ENCODE measurements at regions not wholly inside any gene's neighbourhood (a gene's known extent, or its start where the extent isn't known, plus 50 kb on each side); places are given as distances from the start of the nearest gene placed in this dataset.
"Not testable (repeated sequence)": the region's sequence is repeated elsewhere in the genome, so short reads cannot be mapped to it uniquely, and the experiment has no call there.

DNA sequence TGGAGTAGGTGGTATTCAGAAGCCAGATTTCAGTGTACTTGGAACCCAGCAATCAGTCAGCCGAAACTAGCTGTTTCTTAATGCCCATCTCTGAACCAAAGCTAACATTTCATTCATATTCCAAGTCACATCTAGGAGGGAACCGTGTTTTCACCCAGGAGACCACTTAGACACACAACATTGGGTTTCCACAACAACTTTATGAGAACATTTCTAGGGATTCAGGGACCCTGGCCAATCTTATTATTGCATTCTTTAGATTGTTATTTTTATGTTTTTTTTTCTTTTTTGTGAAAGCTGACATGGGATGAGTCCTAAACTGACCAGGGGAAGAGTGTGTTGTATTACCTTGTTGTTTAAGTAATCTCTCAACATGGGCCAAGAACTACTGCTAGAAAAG is 72.5 kb upstream of the KIAA0040 start:
- Mint-ChIP-seq H3K4me1 (ENCODE audit: low read depth) (peaks cover 7% of the 10 kb centered on the region), H3K9me3 (peaks cover 24% of the 10 kb centered on the region), H3K4me3 (no peak overlapping the region), H3K27me3 (peaks cover 4% of the 10 kb centered on the region), H3K27ac (no peak overlapping the region), H3K36me3 (ENCODE audit: low read depth) (peaks cover 8% of the 10 kb centered on the region)

DNA sequence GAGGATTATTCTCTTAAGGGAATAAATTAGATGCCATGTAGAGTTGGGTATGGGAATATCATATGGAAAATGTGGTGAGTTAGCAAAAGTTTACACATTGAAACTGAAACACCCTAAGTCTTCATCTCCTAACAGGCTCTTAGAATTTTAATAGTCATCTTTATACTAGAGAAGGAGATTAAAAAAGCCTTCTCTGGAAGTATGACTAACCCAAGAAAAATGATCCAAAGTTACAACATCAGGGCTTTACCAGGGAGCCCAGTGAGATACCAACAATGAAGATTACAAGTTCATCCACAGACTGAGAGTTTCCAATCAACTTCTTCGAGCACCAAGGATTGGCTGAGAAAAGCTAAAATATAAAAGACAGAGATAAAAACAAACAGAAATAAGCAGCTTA is 70.0 kb upstream of the KIAA0040 start:
- Mint-ChIP-seq H3K27ac (no peak overlapping the region), H3K36me3 (ENCODE audit: low read depth) (peaks cover 8% of the 10 kb centered on the region), H3K9me3 (peaks cover 30% of the 10 kb centered on the region), H3K27me3 (peaks cover 4% of the 10 kb centered on the region), H3K4me1 (ENCODE audit: low read depth) (no peaks in the 10 kb centered on the region), H3K4me3 (no peak overlapping the region)

DNA sequence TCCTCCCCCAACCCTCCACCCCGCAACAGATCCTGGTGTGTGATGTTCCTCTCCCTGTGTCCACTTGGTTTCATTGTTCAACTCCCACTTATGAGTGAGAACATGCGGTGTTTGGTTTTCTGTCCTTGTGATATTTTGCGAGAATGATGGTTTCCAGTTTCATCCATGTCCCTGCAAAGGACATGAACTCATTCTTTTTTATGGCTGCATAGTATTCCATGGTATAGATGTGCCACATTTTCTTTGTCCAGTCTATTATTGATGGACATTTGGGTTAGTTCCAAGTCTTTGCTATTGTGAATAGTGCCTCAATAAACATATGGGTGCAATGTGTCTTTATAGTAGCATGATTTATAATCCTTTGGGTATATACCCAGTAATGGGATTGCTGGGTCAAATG is 63.7 kb upstream of the KIAA0040 start:
- not testable (repeated sequence) for H3K27me3 Mint-ChIP-seq; H3K36me3 Mint-ChIP-seq (ENCODE audit: low read depth); H3K27ac Mint-ChIP-seq; H3K4me1 Mint-ChIP-seq (ENCODE audit: low read depth); H3K4me3 Mint-ChIP-seq
- H3K9me3 Mint-ChIP-seq: peaks cover 17% of the 10 kb centered on the region

DNA sequence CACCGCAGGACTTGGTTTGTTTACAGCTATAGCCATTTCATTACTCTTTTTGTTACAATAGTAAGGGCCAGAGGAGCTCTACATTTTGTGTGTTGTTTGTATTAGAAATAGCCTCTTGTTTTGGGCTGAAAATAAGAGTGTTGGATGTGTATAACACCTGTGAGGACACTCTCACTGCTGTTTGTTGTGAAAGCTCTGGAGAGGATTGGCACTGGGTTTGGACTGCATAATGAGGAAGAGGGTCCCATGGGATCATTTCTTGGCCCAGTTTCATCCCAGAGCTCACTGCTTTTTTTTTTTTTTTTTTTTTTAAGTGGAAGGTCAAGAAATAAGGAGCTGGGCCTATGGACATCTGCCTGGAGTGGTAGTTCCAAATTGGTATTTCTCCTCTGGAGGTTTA is 61.6 kb upstream of the KIAA0040 start:
- H3K27ac Mint-ChIP-seq: no peak overlapping the region
- H3K4me3 Mint-ChIP-seq: no peak overlapping the region

DNA sequence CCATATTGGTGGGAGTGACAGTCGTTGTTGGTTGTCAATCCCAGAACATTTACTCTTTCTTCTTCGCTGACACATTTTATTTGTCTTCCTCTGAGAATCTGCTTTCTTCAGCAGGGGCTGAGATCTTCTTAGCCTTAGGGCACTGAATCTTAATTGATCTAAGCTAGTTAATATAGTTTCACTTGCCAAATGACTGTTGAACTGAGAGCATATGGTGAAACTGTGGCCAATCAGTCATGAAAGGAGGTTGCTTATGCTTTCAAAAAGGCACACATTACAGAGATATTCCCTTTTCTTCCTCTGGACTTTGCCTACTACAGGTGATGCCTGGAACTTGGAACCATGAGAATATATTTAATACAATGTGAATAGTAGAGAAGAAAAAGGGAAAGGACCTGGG is 60.0 kb upstream of the KIAA0040 start:
- H3K36me3 Mint-ChIP-seq (ENCODE audit: low read depth): no peaks in the 10 kb centered on the region

More for the DNA sequence above, 61.6 kb upstream of the KIAA0040 start:
- peaks cover 9% of the 10 kb centered on the region for H3K9me3 Mint-ChIP-seq
- H3K4me1 Mint-ChIP-seq (ENCODE audit: low read depth): peaks cover 4% of the 10 kb centered on the region
- no peaks in the 10 kb centered on the region for H3K27me3 Mint-ChIP-seq
- no peaks in the 10 kb centered on the region for H3K36me3 Mint-ChIP-seq (ENCODE audit: low read depth)

DNA sequence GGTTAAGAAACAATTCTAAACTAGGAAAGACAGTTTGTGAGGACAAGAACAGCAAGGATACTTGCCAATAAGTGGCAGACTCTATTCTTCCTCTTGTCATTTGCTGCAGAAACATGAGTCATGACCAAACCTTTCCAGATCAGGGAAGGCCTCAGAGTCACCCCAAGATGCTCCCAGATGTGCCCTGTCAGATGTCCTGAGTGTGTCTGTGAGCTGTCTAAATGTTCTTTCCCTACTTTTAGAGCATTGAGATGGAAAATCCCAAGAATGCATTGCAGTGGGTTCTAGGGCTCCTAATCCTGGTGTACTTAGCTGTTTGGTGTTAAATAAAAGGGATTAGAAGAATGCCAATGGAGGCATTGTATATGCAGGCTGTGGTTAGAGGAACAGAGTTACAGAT is 57.5 kb upstream of the KIAA0040 start:
- peaks cover 7% of the 10 kb centered on the region for H3K9me3 Mint-ChIP-seq

More for the DNA sequence above, 60.0 kb upstream of the KIAA0040 start:
- H3K4me1 Mint-ChIP-seq (ENCODE audit: low read depth): peaks cover 4% of the 10 kb centered on the region
- no peaks in the 10 kb centered on the region for H3K27me3 Mint-ChIP-seq
- H3K4me3 Mint-ChIP-seq: no peak overlapping the region
- peaks cover 7% of the 10 kb centered on the region for H3K9me3 Mint-ChIP-seq
- no peak overlapping the region for H3K27ac Mint-ChIP-seq

DNA sequence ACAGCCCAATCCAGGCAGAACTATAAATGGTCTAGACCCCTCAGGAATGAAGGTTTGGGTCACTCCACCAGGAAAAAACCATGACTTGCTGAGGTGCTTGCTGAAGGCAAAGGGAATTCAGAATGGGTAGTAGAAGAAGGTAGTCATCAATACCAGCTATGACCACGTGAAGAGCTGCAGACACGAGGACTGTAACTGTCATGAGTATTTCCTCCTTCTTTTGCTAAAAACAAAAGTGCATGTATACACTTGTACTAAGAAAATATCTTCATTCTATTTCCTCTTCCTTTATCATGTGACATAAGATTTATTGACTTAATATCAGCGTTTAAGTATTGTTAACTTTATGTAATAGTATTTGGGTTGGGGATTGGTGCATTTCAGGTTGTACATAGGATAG is 55.5 kb upstream of the KIAA0040 start:
- Mint-ChIP-seq H3K9me3 (peaks cover 15% of the 10 kb centered on the region), H3K27ac (peak overlapping the region; percentile 17)
- not testable (repeated sequence) for H3K4me3 Mint-ChIP-seq; H3K36me3 Mint-ChIP-seq (ENCODE audit: low read depth); H3K27me3 Mint-ChIP-seq; H3K4me1 Mint-ChIP-seq (ENCODE audit: low read depth)

More for the DNA sequence above, 57.5 kb upstream of the KIAA0040 start:
- Mint-ChIP-seq H3K27me3 (no peaks in the 10 kb centered on the region), H3K36me3 (ENCODE audit: low read depth) (no peaks in the 10 kb centered on the region), H3K4me3 (no peak overlapping the region), H3K27ac (no peak overlapping the region), H3K4me1 (ENCODE audit: low read depth) (peaks cover 4% of the 10 kb centered on the region)

DNA sequence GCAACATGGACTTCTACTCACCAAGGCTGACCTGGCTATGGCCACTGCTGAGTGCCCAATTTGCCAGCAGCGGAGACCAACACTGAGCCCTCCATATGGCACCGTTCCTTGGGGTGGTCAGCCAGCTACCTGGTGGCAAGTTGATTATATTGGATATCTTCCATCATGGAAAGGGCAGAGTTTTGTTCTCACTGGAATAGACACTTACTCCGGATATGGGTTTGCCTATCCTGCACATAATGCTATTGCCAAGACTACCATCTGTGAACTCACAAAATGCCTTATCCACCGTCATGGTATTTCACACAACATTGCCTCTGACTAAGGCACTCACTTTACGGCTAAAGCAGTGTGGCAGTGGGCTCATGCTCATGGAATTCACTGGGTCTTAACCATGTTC is 54.5 kb upstream of the KIAA0040 start:
- not testable (repeated sequence) for H3K36me3 Mint-ChIP-seq (ENCODE audit: low read depth)

DNA sequence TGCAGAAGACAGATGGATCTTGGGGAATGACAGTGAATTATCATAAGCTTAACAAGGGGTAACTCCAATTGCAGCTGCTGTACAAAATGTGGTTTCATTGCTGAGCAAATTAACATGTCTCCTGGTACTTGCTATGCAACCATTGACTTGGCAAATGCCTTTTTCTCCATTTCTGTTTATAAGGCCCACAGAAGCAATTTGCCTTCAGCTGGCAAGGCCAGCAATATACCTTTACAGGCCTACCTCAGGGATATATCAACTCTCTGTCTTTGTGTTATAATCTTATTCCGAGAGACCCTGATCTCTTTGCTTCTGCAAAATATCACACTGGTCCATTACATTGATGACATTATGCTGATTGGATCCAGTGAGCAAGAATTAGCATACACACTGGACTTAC is 52.7 kb upstream of the KIAA0040 start:
- H3K4me3 Mint-ChIP-seq: no peak overlapping the region
- peaks cover 8% of the 10 kb centered on the region for H3K9me3 Mint-ChIP-seq
- H3K27me3 Mint-ChIP-seq: no peaks in the 10 kb centered on the region
- no peak overlapping the region for H3K27ac Mint-ChIP-seq
- peaks cover 3% of the 10 kb centered on the region for H3K36me3 Mint-ChIP-seq (ENCODE audit: low read depth)
- H3K4me1 Mint-ChIP-seq (ENCODE audit: low read depth): no peaks in the 10 kb centered on the region

More for the DNA sequence above, 54.5 kb upstream of the KIAA0040 start:
- not testable (repeated sequence) for H3K4me3 Mint-ChIP-seq; H3K4me1 Mint-ChIP-seq (ENCODE audit: low read depth); H3K27ac Mint-ChIP-seq; H3K27me3 Mint-ChIP-seq
- H3K9me3 Mint-ChIP-seq: peaks cover 15% of the 10 kb centered on the region

DNA sequence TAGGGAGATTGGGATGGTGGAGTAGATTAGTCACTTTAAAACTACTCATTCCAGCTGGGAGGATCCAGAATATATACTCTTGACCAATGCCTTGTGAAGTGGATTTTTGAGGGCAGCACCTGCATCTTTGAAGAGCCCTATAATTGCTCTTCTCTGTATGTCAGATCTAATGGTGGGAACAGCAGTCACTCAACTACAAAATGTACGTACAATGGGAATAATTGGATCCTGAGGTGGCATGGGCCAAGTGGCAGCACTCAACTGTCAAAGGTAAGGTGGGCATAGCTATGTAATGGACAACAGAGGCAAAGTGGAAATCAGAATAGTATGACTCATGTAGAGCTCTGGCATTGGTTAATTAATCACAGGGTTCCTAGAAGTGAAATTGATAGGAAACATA is 51.6 kb upstream of the KIAA0040 start:
- no peak overlapping the region for H3K4me3 Mint-ChIP-seq

More for the DNA sequence above, 51.6 kb upstream of the KIAA0040 start:
- no peak overlapping the region for H3K27ac Mint-ChIP-seq
- no peaks in the 10 kb centered on the region for H3K27me3 Mint-ChIP-seq
- H3K4me1 Mint-ChIP-seq (ENCODE audit: low read depth): no peaks in the 10 kb centered on the region
- H3K9me3 Mint-ChIP-seq: peaks cover 9% of the 10 kb centered on the region
- H3K36me3 Mint-ChIP-seq (ENCODE audit: low read depth): peaks cover 3% of the 10 kb centered on the region
